Activated naive CD4-positive, alpha-beta T cell treated with anti-CD3 and anti-CD28 coated beads, Interleukin-2, amount 50 U/mL, for 24 hours (primary cell): ENCODE measurements at regions not wholly inside any gene's neighbourhood (a gene's known extent, or its start where the extent isn't known, plus 50 kb on each side); places are given as distances from the start of the nearest gene placed in this dataset.

ENCODE experiments used
- H3K27ac Mint-ChIP-seq: one replicate; pipeline ENCODE4 v1.8.0; 2021; ENCODE audit warnings: mild to moderate bottlenecking, mixed read lengths
- H3K27me3 Mint-ChIP-seq: one replicate; pipeline ENCODE4 v1.8.0; 2021; ENCODE audit warnings: mixed read lengths
- H3K36me3 Mint-ChIP-seq: one replicate; pipeline ENCODE4 v1.8.0; 2021; ENCODE audit warnings: mixed read lengths
- H3K4me1 Mint-ChIP-seq: one replicate; pipeline ENCODE4 v1.8.0; 2021; ENCODE audit warnings: mixed read lengths
- H3K4me3 Mint-ChIP-seq: one replicate; pipeline ENCODE4 v1.8.0; 2021; ENCODE audit warnings: mild to moderate bottlenecking, mixed read lengths
- H3K9me3 Mint-ChIP-seq: one replicate; pipeline ENCODE4 v1.8.0; 2021; ENCODE audit warnings: mixed read lengths

DNA sequence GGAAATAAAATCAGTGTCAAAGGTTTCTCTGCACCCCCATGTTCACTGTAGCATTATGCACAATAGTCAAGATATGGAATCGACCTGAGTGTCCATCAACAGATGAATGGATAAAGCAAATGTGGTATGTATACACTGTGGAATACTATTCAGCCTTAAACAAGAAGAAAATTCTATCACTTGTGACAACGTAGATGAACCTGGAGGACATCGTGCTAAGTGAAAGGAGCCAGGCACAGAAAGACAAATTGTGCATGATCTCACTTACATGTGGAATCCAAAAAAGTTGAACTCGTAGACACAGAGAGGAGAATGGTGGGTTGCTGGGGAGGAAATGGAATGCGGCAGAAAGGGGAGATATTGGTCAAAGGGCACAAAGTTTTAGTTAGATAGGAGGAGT lies 136.3 kb upstream of the ESR1 start:
- no peaks in the 10 kb centered on the region for H3K4me1 Mint-ChIP-seq
- H3K27ac Mint-ChIP-seq = no peak overlapping the region
- H3K4me3 Mint-ChIP-seq = no peak overlapping the region
- no peaks in the 10 kb centered on the region for H3K36me3 Mint-ChIP-seq
- H3K27me3 Mint-ChIP-seq = no peaks in the 10 kb centered on the region
- H3K9me3 Mint-ChIP-seq = no peaks in the 10 kb centered on the region

DNA sequence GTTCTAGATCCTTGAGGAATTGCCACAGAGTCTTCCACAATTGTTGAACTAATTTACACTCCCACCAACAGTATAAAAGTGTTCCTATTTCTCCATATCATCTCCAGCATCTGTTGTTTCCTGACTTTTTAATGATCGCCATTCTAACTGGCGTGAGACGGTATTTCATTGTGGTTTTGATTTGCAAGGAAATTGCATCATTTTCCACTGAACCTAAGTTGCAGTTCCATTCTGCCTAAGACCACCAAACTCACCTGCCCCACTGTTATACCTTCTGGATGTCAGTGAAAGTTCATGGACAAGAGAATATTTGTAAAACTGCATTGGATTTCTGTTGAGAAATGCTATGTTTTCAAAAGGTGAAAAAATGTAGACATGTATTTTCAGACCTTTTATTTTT lies 132.9 kb upstream of the ESR1 start:
- Mint-ChIP-seq H3K9me3 (no peaks in the 10 kb centered on the region), H3K4me1 (no peaks in the 10 kb centered on the region), H3K27ac (no peak overlapping the region)

DNA sequence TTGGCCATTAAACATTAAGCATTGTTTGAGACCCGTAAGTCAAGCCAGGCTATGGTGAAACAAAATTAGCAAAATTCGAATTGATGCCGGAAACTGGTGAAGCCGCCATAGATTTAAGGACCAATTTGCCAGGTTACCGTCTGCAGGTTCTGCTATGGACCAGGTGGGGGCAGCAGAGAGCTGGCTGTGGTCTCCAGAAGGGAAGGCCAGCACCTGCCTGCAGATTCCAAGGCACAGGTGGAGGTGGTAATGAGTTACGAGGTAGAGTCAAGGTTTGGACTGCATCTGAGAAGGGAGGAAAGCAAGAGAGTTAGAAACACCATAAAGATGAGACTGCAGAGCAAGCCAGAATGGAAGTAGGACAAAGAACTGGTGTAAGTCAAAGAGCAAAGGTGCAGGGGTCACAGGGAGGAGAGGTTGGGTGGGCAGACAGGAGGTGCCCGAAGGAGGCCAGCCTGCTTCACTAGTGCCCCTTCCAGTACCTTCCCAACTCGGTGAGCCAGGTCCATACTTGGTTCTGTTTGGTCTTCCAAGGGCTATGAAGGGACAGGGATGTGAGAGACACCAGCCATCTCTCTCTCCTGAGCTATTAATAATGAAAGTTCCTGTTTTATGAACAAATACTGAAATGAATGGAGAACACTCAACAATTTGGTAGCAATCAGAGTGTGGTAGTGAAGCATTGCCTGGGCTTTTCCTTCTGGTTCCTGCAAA lies 131.6 kb upstream of the ESR1 start:
- no peaks in the 10 kb centered on the region for H3K4me1 Mint-ChIP-seq
- no peaks in the 10 kb centered on the region for H3K36me3 Mint-ChIP-seq
- no peak overlapping the region for H3K27ac Mint-ChIP-seq
- H3K4me3 Mint-ChIP-seq = no peak overlapping the region
- H3K9me3 Mint-ChIP-seq = no peaks in the 10 kb centered on the region
- H3K27me3 Mint-ChIP-seq = no peaks in the 10 kb centered on the region

More for the DNA sequence above, 132.9 kb upstream of the ESR1 start:
- no peaks in the 10 kb centered on the region for H3K36me3 Mint-ChIP-seq
- no peak overlapping the region for H3K4me3 Mint-ChIP-seq
- H3K27me3 Mint-ChIP-seq = no peaks in the 10 kb centered on the region

DNA sequence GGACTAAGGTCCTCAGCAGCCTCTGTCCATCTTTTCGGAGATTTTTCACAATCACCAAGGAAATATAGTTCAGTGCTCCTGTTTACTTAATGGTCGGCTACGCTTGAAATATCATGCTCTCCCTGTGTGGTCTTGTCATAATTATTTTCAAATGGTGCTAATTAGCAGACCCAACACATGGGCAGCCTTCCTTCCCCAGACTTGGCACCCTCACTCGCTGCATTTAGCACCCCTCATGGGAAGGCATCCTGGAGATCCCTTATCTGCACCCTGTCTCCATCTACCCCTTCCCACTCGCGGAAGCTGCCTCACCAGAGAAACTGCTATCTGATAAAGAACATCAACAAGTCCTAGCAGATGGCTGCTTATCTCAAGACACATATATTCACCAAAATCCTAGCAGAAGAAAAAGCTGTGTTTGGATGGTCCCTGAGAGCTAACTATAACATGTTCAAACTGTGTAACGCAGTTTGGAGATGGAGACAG lies 131.0 kb upstream of the ESR1 start:
- Mint-ChIP-seq H3K27me3 (no peaks in the 10 kb centered on the region), H3K36me3 (no peaks in the 10 kb centered on the region), H3K27ac (no peak overlapping the region), H3K4me1 (peaks cover 1% of the 10 kb centered on the region), H3K9me3 (no peaks in the 10 kb centered on the region), H3K4me3 (no peak overlapping the region)

DNA sequence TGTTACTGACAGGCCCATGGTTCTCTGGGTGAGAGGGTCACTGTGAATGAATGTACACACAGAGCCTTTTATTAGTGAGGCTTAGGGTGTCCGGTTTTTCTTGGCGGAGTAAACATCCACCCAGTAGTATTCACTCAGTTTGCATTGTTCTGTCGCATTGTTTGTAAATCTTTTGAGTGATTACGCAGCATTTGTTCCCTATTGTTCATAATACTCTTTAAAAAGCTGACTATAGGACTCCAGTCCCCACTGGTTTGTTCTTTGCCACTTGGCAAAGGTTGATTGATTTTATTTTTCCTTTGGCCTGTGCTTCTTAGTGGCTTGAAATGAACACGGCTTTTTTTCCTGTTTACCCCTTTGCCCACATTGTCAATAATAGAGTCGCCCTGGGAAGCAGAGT lies 130.1 kb upstream of the ESR1 start:
- H3K27ac Mint-ChIP-seq = no peak overlapping the region
- H3K27me3 Mint-ChIP-seq = no peaks in the 10 kb centered on the region
- H3K36me3 Mint-ChIP-seq = no peaks in the 10 kb centered on the region
- H3K4me1 Mint-ChIP-seq = peaks cover 10% of the 10 kb centered on the region
- no peaks in the 10 kb centered on the region for H3K9me3 Mint-ChIP-seq
- no peak overlapping the region for H3K4me3 Mint-ChIP-seq

DNA sequence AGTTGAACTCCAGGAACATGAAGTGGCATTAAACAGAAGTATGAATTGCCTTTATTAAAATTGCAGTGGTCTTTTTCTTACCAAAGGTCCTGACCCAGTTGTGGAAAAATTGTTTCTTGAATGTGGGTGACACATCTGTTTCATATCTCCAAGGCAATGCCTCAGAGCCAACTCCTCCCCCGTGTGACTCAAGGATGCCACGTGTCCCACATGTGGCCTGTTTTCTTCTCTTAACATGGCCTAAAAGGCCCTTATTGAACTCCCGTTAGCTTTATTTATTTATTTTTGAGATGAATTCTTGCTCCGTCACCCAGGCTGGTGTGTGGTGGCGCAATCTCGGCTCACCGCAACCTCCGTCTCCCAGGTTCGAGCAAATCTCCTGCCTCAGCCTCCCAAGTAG lies 128.4 kb upstream of the ESR1 start:
- peaks cover 10% of the 10 kb centered on the region for H3K4me1 Mint-ChIP-seq
- no peak overlapping the region for H3K27ac Mint-ChIP-seq
- H3K27me3 Mint-ChIP-seq = peaks cover 2% of the 10 kb centered on the region
- no peak overlapping the region for H3K4me3 Mint-ChIP-seq
- no peaks in the 10 kb centered on the region for H3K9me3 Mint-ChIP-seq
- no peaks in the 10 kb centered on the region for H3K36me3 Mint-ChIP-seq

DNA sequence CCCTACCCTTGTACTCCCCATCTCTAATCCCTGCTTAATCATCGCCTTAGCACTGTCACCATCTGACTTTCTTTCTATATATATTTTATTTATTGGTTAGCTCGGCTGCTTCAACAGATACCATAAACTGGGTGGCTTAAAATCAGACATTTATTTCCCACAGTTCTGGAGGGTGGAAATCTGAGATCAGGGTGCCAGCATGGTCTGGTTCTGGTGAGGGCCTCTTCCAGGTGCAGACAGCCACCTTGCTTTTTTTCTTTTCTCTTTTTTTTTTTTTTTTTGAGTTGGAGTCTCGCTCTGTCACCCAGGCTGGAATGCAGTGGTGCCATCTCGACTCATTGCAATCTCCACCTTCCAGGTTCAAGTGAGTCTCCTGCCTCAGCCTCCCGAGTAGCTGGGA lies 127.5 kb upstream of the ESR1 start:
- Mint-ChIP-seq H3K4me1 (peaks cover 10% of the 10 kb centered on the region), H3K4me3 (no peak overlapping the region), H3K9me3 (no peaks in the 10 kb centered on the region), H3K27ac (no peak overlapping the region), H3K27me3 (peaks cover 2% of the 10 kb centered on the region), H3K36me3 (no peaks in the 10 kb centered on the region)

DNA sequence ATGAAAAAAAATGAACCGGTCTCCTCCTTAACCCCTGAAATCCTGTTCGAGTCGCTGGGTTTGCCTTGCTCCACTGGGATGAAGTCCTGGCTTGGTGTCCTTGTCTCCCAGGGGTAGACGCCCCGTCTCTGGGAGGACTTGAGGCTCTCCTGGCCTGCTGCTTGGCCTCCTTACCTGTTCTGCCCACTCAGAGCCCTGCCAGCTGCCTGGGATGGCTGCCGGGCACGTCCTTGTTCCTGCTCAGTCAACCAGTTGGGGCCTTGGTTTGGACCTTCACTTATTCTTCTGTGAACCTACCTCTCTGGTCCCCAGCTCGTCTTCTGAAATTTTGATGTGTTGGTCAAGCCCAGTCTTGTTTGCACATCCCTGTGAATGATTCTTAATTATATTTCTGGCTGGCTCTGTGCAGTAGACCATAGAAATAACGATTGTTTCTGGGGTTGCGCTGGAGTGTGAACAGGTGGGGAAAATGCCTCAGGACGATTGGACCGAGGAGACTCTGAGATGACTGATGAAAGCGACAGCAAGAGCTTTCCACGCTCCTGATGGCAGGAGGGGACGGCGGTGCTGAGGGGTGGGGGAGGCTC lies 126.5 kb upstream of the ESR1 start:
- Mint-ChIP-seq H3K27ac (no peak overlapping the region), H3K27me3 (peaks cover 2% of the 10 kb centered on the region), H3K4me3 (no peak overlapping the region), H3K9me3 (no peaks in the 10 kb centered on the region), H3K36me3 (no peaks in the 10 kb centered on the region), H3K4me1 (peaks cover 10% of the 10 kb centered on the region)

DNA sequence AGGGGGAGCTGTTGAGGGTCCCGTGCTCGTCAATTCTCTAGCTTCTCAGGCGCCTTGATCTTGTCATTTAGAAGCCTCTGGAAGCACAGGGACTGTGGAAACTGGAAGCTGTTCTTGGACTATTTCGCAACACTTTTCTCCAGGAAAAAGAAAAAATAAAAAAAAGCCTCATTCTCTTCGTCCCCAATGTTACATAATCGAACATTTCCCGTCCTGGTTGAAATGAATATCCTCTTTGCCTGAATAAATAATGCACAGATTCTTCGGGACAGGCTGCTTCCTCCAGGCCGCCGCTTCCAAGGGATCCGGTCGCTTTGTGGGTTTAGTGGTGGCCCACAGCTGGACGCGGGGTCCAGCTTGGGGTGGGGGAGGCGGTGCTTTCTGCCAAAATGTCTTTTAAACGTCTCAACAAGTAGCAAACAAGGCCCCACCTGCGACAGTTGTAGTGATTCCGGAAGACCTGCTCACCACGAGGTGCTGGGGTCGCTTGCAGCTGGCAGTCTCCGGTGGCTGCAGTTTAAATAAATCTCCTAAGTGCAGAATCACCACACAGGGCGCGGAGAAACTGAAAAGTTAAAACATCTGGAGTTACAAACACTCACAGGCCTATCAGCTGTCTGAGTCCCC lies 125.9 kb upstream of the ESR1 start:
- Mint-ChIP-seq H3K36me3 (no peaks in the 10 kb centered on the region), H3K4me1 (peaks cover 10% of the 10 kb centered on the region), H3K4me3 (peak overlapping the region; percentile 8), H3K27me3 (peaks cover 2% of the 10 kb centered on the region), H3K27ac (no peak overlapping the region), H3K9me3 (no peaks in the 10 kb centered on the region)

DNA sequence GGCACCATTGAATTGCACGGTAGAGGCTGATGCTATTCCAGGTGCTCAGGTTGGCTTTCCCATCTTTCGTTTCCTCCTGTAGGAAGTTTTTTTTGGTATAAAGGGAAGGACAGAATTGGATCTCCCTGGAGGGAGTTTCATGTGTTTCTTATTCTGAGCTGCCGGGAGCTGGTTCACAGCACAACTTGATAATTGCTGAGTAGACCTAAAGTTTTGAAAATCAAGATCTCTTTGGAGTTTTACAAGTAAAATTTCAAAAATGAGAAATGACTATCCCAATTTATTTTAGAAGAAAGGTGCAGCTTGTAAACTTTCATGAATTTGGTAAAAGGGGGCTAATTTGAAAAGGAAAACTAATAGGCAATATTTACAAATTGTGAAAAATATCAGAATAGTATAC lies 125.2 kb upstream of the ESR1 start:
- no peak overlapping the region for H3K27ac Mint-ChIP-seq
- no peaks in the 10 kb centered on the region for H3K36me3 Mint-ChIP-seq
- no peaks in the 10 kb centered on the region for H3K9me3 Mint-ChIP-seq
- peaks cover 10% of the 10 kb centered on the region for H3K4me1 Mint-ChIP-seq
- peaks cover 2% of the 10 kb centered on the region for H3K27me3 Mint-ChIP-seq
- no peak overlapping the region for H3K4me3 Mint-ChIP-seq

DNA sequence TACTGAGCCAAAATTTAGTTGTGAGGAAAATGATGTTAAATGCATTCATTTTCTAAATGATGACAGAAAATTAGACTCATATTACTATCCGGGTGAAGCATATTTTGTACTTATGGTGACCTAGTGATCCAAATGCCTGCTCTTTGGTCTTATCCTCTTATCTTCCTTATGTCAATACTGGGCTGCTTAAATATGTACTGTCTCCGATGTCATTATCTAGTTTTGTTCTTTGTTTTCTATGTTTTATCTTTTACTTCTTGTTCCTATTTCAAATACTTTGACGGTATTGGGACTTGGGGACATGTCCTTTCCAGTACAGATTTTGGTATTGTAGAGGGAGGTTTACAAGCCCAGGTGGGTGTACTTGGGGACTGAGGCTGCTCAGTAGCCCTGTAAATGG lies 124.6 kb upstream of the ESR1 start:
- Mint-ChIP-seq H3K27ac (no peak overlapping the region), H3K4me1 (peaks cover 10% of the 10 kb centered on the region), H3K27me3 (peaks cover 2% of the 10 kb centered on the region), H3K9me3 (no peaks in the 10 kb centered on the region), H3K4me3 (no peak overlapping the region), H3K36me3 (no peaks in the 10 kb centered on the region)

DNA sequence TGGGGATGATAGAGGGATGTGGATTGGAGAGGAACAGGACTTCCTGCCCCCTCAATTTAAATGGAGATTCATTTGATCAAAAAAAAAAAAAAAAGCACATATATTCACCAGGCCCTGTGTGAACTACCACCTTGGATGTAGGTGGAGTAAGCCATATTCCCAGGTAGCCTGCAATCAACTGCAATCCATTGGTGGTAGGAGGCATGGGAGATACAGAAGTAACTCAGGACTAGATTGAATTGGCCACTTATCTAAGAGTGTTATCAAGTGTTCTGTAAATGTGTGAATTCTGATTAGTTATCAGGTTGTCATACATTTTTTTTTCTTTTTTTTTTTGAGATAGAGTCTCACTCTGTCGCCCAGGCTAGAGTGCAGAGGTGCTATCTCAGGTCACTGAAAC lies 124.1 kb upstream of the ESR1 start:
- Mint-ChIP-seq H3K27ac (no peak overlapping the region), H3K36me3 (no peaks in the 10 kb centered on the region), H3K9me3 (no peaks in the 10 kb centered on the region), H3K27me3 (peaks cover 2% of the 10 kb centered on the region), H3K4me1 (peaks cover 10% of the 10 kb centered on the region), H3K4me3 (no peak overlapping the region)

DNA sequence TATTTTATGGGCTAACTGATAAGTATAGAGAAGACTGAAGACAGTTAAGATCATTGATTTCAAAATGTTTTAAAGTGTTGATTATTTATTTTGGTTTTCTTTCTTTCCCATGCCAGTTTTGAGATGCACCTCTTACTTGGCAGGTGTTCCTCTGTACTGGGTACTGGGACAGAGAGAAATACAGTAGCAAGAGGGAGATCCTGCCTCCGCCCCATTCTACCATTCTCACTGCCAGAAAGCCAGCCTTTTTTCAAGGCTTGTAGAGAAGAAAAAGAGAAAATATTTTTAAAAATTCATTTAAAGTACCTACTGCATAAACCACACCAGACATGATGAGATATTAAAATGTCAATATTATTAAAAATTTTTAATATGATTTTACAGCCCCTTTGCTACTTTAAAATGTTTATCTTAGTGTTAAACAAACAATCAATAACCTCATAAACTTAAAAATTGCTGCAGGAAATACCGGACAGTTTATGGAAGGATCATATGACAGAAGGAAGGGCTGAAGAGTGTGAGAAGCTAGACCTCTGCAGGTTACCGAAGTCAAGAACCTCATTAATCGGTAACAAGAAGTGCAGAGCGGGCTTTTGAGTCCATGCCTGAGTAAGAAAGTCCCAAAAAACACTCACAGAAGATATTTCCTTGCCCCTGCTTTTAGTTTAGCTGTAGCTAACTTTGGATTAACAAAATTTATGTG lies 117.8 kb upstream of the ESR1 start:
- Mint-ChIP-seq H3K9me3 (no peaks in the 10 kb centered on the region), H3K36me3 (no peaks in the 10 kb centered on the region), H3K4me3 (peak overlapping the region; percentile 87), H3K27ac (peak overlapping the region; percentile 87), H3K27me3 (no peaks in the 10 kb centered on the region), H3K4me1 (peaks cover 36% of the 10 kb centered on the region)

DNA sequence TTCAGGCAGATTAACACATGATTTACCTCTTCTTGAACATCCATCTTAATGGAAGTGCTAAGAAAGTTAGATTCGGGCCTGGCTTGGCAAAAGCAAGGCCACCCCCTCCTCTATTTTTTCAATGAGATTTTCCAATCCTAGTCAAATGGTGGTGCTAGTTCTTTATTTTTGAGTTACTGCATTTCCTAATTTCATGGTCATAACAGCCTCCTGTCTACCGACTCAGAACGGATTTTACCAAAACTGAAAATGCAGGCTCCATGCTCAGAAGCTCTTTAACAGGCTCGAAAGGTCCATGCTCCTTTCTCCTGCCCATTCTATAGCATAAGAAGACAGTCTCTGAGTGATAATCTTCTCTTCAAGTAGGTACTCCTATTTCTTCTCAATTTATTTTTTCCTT lies 117.2 kb upstream of the ESR1 start:
- Mint-ChIP-seq H3K4me3 (peak overlapping the region; percentile 87), H3K9me3 (no peaks in the 10 kb centered on the region), H3K27me3 (no peaks in the 10 kb centered on the region), H3K4me1 (peaks cover 36% of the 10 kb centered on the region), H3K27ac (peak overlapping the region; percentile 87), H3K36me3 (no peaks in the 10 kb centered on the region)

DNA sequence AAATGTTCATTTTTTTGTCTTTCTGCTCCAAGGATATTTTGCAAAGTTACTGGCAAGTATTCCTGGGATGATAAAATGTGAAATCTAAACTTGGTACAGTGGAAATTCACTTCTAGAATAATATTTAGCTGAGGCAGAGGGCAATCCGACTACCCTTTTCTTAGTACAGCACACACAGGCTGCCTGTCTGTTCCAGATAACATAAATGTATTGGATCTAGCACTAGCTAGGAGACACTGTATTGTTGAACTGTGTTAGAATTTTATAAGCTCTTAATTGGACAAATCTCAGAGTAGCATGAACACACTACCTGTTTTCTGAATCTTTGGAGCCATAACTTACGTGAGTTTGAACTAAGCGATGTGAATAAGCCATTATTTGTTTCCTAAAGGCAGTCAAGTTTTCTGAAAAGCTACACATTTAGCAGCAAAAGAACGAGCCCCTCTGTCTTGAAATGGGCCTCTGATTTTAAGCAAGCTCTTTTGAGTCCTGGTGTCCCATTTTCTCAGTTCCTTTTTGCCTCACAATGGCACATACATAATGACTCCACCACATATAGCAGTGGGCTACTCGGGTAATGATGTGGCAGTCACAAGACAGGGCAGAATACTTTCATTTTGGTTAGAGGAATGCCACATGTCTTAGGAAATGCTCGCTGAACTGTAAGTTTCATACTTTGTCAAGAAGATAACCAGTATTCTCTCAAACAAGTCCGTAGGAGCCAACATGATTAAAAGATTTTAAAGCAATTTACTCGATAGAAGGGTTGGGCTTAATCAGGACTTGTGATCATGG lies 116.5 kb upstream of the ESR1 start:
- H3K27me3 Mint-ChIP-seq = no peaks in the 10 kb centered on the region
- peaks cover 36% of the 10 kb centered on the region for H3K4me1 Mint-ChIP-seq
- H3K9me3 Mint-ChIP-seq = no peaks in the 10 kb centered on the region
- H3K36me3 Mint-ChIP-seq = no peaks in the 10 kb centered on the region
- peak overlapping the region; percentile 87 for H3K27ac Mint-ChIP-seq
- H3K4me3 Mint-ChIP-seq = peak overlapping the region; percentile 87
